ENCODE measurements at regions not wholly inside any gene's neighbourhood (a gene's known extent, or its start where the extent isn't known, plus 50 kb on each side); places are given as distances from the start of the nearest gene placed in this dataset.
"Not testable (repeated sequence)": the region's sequence is repeated elsewhere in the genome, so short reads cannot be mapped to it uniquely, and the experiment has no call there.

GRCh38 chr1:102174259-102174863 is 177.6 kb upstream of the OLFM3 start:
- DNase-seq = no peak

- no peak for DNase-seq
These were observed 175.5 kb upstream of the OLFM3 start for GRCh38 chr1:102172200-102172599.

- no peak for DNase-seq
These were observed 167.1 kb upstream of the OLFM3 start for GRCh38 chr1:102163799-102164198.

- DNase-seq = no peak
These were observed 154.5 kb upstream of the OLFM3 start for GRCh38 chr1:102151242-102151641.

- no peak for DNase-seq
These were observed 124.2 kb upstream of the OLFM3 start for GRCh38 chr1:102120910-102121309.

GRCh38 chr1:102118150-102118549 is 121.4 kb upstream of the OLFM3 start:
- DNase-seq = no peak

GRCh38 chr1:102110586-102110985 is 113.9 kb upstream of the OLFM3 start:
- no peak for DNase-seq

- DNase-seq = not testable (repeated sequence)
These were observed 112.8 kb upstream of the OLFM3 start for GRCh38 chr1:102109493-102109892.

DNA sequence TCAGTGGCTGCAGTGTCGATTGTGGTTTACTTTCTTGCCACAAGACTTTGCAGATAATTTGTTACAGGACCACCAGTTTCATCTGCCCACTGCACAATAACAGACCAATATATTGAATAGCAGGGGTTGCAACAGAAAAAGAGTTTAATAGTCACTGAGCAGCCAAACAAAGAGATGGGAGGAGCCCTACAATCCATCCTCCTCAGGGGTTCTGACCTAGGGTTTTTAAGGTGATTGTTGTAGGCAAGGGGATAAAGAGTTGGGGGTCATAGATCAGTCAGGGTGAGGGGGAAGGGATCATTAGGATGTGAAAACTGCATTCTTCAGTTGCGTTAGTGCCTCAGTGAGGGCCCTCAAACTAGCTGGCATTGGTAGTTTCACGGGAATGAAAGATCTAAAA is 110.7 kb upstream of the OLFM3 start:
- DNase-seq = no peak

GRCh38 chr1:102105931-102106550 is 109.3 kb upstream of the OLFM3 start:
- DNase-seq = no peak

DNA sequence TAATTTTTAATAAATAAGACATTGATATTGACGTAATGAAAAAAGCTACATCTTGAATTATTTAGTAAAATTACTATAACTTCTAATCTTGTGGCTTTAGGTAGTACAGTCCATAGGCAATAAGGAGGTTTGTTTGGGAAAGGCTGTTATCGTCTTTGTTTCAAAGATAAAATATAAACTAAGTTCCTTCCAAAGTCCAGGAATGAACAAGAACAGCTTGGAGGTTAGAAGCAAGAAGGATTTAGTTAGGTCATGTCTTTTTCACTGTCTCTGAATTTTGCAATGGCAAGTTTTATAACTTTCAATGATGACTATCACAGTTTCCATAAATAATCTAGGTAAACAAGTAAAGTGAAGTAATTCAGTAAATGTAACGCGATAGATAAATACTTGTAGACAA is 106.9 kb upstream of the OLFM3 start:
- no peak for DNase-seq

DNA sequence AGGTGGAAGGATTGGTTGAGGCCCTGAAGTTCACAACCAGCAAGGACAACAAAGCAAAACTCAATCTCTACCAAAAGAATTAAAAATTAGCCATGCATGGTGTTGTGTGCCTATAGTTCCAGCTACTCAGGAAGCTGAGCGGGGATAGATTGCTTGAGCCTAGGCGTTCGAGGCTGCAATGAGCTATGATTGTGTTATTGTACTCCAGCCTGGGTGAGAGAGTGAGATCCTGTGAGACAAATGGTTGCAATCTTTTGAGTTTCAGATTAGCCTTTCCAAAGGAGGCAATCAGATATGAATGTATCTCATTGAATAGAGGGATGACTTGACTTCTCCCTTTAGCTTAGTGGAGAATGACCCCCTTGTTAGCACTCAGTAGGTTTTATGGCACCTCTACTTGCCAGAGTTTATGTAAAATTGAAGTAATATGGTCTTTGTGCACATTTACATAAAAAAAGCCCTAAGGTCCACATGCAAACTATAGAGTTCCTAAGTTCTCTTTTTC is 105.6 kb upstream of the OLFM3 start:
- DNase-seq = no peak

- no peak for DNase-seq
These were observed 103.9 kb upstream of the OLFM3 start for GRCh38 chr1:102100666-102101065.

DNA sequence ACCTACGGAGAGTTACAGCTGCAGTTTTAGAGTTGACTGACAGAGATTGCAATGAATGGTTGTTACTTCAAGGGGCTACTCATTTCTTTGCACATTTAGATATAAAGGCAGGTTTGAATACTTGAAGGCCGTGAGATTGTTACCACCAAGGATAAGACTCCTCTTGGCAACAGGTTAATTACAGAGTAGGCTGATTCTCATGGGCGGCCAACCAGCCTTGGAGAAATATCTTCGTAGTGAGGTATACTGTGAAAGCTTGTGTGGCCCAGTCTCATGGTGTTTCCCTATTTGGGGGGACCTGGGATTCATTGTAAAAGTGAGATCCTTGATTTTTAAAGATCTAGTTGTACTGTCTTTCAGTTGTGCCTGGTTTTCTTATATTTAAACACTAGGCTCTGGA is 103.2 kb upstream of the OLFM3 start:
- DNase-seq = no peak

GRCh38 chr1:102098536-102098935 is 101.8 kb upstream of the OLFM3 start:
- no peak for DNase-seq

DNA sequence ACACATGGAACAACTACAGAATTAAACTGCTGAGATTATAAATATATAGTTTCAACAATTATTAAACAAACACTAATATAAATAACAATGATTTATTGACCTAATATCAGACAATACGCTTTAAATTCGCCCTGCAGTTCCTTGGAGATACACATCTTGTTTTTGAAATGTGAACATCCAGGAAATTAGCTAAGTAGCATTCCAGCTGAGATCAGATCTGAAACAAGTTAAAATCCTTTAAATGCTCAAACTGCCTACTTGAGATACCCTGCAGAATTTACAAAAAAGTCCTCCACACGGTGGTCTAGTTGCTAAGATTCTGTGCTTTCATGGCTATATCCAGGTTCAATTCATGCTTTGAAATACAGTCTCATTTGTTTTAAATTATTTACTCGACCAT is 101.4 kb upstream of the OLFM3 start:
- DNase-seq = no peak

DNA sequence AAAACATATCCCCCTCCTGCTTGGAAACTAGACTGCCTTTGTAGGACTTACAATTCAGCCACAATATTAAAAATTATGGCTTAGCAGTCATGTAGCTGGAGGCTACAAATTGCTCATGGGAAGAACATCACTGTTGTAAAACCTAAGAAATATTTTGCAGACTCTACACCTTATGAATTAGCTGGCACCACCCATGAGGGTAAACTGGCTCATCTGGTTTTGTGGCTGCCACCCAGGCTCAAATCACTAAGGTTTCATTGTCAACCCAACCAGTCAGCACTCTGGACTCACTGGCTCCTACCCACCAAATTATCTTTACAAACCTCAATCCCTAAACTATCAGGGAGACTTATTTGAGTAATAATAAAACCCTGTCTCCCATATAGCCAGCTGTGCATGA is 100.7 kb upstream of the OLFM3 start:
- no peak for DNase-seq

- no peak for DNase-seq
These were observed 99.4 kb upstream of the OLFM3 start for GRCh38 chr1:102096162-102096561.

DNA sequence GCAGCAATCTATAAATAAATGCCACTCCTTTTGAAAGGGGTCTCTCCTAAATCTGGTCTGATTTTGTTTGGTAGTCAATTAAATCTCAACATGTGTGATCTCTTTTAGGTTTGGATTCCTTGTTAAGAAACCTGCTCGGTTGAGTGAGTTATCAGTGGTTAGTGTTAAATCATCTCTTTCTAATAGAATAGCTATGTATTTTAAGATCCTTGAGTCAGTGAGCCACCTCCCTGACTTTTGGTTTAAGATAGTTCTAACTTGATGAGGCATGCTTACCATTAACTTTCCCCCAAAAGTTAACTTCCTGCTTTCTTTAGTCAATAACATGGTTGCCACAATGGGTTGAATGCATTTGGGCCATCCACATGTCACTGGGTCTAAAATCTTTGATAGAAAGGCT is 93.1 kb upstream of the OLFM3 start:
- no peak for DNase-seq

DNA sequence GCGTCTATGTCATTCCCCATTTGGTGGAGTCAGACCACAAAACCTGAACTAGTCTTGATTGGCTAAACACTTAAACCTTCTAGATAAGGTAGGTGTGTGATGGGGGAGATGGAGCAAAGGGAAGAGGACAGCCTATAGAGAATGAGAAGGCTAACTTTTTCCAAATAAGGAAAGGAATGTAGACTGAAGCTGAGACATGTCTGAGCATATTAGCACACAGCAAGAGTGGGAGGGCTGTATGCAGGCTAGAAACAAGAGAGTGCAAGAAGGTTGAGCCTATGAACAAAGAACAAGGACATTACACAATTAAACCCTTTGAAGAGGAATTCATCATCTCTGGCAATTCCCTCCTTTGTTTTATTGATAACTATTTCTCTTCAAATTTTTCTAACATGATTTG is 89.2 kb upstream of the OLFM3 start:
- no peak for DNase-seq

DNA sequence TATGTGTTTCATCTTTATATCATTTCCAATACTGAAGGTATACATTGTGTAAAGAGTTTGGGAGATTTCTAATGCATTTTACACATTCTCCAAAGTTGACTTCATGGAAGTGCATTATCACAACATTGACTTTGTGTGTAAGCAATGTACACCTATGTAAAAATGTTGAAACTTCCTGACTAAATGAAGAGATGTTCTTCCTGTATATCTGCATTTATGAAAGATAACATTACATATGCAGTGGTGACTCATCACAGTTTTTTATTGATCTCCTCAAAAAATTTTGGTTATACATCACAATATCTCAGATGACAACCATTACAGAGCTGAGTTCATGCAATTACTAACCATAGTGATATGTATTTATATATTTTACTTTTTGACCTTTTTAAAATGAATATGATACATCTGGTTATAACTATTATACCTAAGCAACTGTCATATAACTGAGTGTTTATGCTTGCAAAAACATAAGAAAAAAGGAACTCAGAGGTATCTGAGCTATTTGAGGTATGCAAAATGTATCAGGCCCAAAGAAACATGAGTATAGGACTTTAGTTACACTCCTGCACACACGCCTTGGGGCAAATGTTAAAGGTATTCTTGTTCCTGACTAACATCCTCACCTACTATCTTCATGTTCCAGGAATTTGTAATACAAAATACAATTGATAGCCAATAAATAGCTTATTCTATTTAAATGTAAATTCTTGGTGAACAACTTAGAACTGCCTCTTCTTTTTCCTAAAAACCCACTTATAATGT is 88.2 kb upstream of the OLFM3 start:
- DNase-seq = no peak

GRCh38 chr1:102083192-102083591 is 86.5 kb upstream of the OLFM3 start:
- no peak for DNase-seq

DNA sequence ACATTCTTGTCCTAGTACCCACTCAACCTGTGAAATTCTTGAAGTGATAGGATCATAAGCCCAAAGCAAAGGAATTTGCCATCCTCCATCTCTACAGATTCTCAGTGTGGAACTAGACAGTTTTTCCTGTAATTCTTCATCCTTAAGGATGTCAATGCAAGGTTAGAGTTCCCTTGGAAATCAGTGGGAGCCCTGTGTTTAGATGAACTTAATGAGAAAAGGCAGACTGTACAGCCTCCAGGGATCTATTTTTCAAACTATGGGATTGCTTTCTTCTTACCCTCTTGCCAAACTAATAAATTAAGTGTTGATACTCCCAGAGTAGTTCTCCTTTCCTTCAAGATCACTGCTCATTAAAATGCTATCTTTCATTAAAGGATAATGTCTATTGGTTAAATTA is 78.1 kb upstream of the OLFM3 start:
- DNase-seq = no peak

DNA sequence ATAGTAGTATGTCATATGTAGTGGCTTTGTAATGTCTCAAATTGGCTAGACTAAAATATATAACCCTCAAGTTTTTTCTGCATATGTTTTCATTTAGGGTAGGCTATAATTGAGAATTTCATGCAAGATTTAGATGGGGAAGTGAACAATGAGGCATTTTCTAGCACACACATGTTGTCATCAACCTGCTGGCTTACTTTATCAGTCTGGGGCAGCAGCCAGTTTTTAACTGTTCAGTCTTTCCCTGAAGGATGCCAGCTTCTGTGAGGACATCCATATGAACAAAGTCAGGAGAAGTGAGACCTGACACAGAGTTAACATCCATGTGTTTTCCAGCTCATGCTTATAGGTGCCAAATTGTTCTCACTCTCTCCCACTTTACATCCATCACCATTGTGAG is 74.7 kb upstream of the OLFM3 start:
- DNase-seq = no peak

All from hindlimb muscle (tissue), 1 donor.